ENCODE measurements at regions not wholly inside any gene's neighbourhood (a gene's known extent, or its start where the extent isn't known, plus 50 kb on each side); places are given as distances from the start of the nearest gene placed in this dataset.
A peak's percentile ranks its signal among the peaks of the same experiment; 100 is the strongest.

- no peak for TF ChIP-seq CTCF (IDR thresholded peaks at IDR 0.05; ENCODE audit: control insufficient read depth, insufficient read depth, low read depth, low read length, missing control alignments)
- H3K4me3 ChIP-seq (ENCODE audit: control insufficient read depth, low read depth, low read length) = no peak overlapping the region
- DNase-seq (ENCODE audit: low read depth) = no peak
These were observed 120.5 kb upstream of the ADAMTSL1 start for GRCh38 chr9:18353473-18353872.

GRCh38 chr9:18357321-18357720 is 116.6 kb upstream of the ADAMTSL1 start:
- no peak for TF ChIP-seq CTCF (IDR thresholded peaks at IDR 0.05; ENCODE audit: control insufficient read depth, insufficient read depth, low read depth, low read length, missing control alignments)
- H3K4me3 ChIP-seq (ENCODE audit: control insufficient read depth, low read depth, low read length) = no peak overlapping the region
- DNase-seq (ENCODE audit: low read depth) = no peak

- TF ChIP-seq CTCF (IDR thresholded peaks at IDR 0.05; ENCODE audit: control insufficient read depth, insufficient read depth, low read depth, low read length, missing control alignments) = no peak
- no peak overlapping the region for H3K4me3 ChIP-seq (ENCODE audit: control insufficient read depth, low read depth, low read length)
- DNase-seq (ENCODE audit: low read depth) = no peak
These were observed 115.6 kb upstream of the ADAMTSL1 start for GRCh38 chr9:18358325-18358724.

- TF ChIP-seq CTCF (IDR thresholded peaks at IDR 0.05; ENCODE audit: control insufficient read depth, insufficient read depth, low read depth, low read length, missing control alignments) = no peak
- DNase-seq (ENCODE audit: low read depth) = peak; percentile 48
- no peak overlapping the region for H3K4me3 ChIP-seq (ENCODE audit: control insufficient read depth, low read depth, low read length)
These were observed 114.6 kb upstream of the ADAMTSL1 start for GRCh38 chr9:18359335-18359734.

- no peak overlapping the region for H3K4me3 ChIP-seq (ENCODE audit: control insufficient read depth, low read depth, low read length)
- TF ChIP-seq CTCF (IDR thresholded peaks at IDR 0.05; ENCODE audit: control insufficient read depth, insufficient read depth, low read depth, low read length, missing control alignments) = no peak
- no peak for DNase-seq (ENCODE audit: low read depth)
These were observed 113.9 kb upstream of the ADAMTSL1 start for GRCh38 chr9:18360005-18360404.

- no peak for TF ChIP-seq CTCF (IDR thresholded peaks at IDR 0.05; ENCODE audit: control insufficient read depth, insufficient read depth, low read depth, low read length, missing control alignments)
- DNase-seq (ENCODE audit: low read depth) = no peak
- no peak overlapping the region for H3K4me3 ChIP-seq (ENCODE audit: control insufficient read depth, low read depth, low read length)
These were observed 112.3 kb upstream of the ADAMTSL1 start for GRCh38 chr9:18361646-18362045.

GRCh38 chr9:18362166-18362565 is 111.8 kb upstream of the ADAMTSL1 start:
- H3K4me3 ChIP-seq (ENCODE audit: control insufficient read depth, low read depth, low read length) = no peak overlapping the region
- no peak for TF ChIP-seq CTCF (IDR thresholded peaks at IDR 0.05; ENCODE audit: control insufficient read depth, insufficient read depth, low read depth, low read length, missing control alignments)
- DNase-seq (ENCODE audit: low read depth) = no peak

Data from AG09309 (cell line).